Astrocyte of the hippocampus (primary cell): ENCODE measurements at regions not wholly inside any gene's neighbourhood (a gene's known extent, or its start where the extent isn't known, plus 50 kb on each side); places are given as distances from the start of the nearest gene placed in this dataset.
A peak's percentile ranks its signal among the peaks of the same experiment; 100 is the strongest.
"Not testable (repeated sequence)": the region's sequence is repeated elsewhere in the genome, so short reads cannot be mapped to it uniquely, and the experiment has no call there.

Experiments used
- DNase-seq: peaks from one replicate; pipeline ENCODE4 v3.0.0; 2011; ENCODE audit warnings: low read depth, low spot score

DNA sequence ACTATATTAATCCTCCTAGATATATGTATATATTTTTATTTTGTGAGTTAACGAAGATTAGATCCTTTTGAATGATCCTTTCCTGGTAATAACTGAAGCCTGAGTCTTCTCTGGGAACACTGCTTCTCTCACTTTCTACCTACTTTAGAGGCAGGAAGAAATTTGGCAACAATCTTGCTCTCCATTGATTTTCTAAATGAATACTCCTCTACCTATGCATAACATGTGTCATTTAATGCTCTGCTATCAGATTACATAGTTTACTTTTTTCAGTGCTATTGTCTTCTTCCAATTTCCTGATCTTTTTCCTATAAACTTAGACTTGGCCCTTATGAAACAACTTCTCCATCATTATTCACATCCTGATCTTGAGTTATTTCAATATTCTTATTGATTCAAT, 60.4 kb upstream of the PDHA2 start:
- no peak for DNase-seq

DNA sequence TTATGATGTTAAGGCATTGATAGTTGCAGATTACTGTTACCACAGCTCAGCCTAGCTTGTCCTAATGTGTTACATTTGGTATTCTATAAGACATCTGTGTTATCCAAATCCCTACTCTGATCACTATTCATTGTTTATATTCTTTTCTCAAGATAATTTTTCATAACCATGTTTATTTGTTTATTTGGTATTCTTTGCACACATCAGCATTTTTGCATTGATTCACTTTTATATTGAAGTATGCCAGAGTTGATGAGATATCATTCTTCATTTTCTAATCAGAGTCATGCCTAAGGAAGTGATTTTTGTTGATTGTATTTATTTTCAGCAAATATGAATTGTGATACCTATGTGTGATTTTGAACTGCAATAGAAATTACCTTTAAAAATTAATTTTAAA, 61.2 kb upstream of the PDHA2 start:
- DNase-seq, result no peak

- DNase-seq, result not testable (repeated sequence)
Observed at GRCh38 chr4:95770605-95771004, 69.3 kb upstream of the PDHA2 start.

DNA sequence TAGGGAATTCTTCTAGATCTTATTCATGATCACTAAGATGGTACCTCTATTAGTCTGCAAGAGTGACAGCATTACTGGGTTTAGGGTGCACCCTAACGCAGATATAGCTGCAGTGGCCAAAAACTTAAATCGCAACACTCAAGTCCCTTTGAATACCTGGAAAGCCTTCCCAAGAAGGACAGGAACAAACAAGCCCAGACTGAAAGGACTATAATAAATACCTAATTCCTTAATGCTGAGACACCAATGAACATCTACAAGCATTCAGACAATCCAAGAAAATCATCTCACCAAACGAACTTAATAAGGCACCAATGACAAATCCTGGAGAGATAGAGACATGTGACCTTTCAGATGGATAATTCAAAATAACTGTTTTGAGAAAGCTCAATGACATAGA, 74.9 kb upstream of the PDHA2 start:
- no peak for DNase-seq

- no peak for DNase-seq
Observed at GRCh38 chr4:95761871-95762270, 78.0 kb upstream of the PDHA2 start.

DNA sequence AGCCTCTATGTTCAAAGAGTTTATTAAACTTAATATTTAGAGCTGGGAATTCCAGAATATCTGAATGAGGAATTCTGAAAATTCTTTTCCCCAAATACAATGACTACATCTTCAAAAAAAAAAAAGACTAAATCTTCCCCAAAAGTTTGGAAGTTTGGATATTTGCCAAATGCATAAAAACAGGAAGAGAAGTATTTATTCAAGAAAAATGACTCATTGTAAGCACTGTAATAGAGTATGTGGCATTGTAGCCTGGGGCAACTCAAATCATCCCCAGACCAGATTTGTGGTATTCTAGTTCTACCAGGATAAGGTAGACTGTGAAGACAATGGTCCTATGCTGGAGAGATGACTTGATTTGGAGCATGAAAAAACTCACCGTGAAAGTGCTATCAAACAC, 78.5 kb upstream of the PDHA2 start:
- peak; percentile 17 for DNase-seq

DNA sequence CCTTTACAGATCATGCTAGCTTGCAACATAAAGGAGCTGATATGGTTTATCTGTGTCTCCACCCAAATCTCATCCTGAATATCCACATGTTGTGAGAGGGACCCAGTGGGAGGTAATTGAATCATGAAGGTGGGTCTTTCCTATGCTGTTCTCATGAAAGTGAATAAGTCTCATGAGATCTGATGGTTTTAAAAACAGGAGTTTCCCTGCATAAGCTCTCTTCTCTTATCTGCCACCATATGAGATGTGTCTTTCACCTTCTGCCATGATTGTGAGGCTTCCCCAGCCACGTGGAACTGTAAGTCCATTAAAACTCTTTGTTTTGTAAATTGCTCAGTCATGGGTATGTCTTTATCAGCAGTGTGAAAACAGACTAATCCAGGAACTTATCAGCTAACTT, 79.2 kb upstream of the PDHA2 start:
- not testable (repeated sequence) for DNase-seq

DNA sequence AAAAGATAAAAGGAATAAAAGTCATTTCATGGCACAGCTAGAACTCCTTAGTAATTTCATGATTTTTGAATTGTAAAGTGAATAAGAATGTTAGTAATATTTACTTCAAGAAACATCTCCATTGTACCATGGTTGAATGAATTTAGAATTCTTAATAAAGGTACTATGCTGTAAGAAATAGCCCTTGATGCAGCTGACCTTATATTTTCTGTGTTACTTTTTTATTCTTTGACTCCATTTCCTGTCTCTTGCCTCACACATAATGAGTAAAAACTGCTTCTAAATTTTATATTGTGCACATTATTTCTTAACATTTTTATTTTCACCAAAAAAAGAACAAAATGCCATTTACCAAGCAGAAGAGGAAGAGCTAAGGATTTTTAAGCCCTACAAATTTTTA, 81.9 kb upstream of the PDHA2 start:
- DNase-seq, result no peak

DNA sequence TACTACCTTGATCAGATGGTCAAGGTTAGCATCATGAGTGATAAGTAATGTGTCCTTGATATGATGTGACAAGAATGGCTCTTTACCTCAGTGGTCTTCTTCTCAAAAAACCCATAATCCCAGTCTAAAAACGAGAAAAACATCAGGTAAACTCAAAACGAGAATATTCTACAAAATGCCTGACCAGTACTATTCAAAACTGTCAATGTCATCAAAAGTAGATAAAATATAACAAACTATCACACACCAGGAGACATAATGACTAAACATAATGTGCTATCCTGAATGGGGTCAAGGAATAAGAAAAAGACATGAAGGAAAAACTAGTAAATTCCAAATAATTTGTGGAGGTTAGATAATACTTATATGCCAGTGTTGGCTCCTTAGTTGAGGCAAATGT, 85.2 kb upstream of the PDHA2 start:
- DNase-seq, result no peak

DNA sequence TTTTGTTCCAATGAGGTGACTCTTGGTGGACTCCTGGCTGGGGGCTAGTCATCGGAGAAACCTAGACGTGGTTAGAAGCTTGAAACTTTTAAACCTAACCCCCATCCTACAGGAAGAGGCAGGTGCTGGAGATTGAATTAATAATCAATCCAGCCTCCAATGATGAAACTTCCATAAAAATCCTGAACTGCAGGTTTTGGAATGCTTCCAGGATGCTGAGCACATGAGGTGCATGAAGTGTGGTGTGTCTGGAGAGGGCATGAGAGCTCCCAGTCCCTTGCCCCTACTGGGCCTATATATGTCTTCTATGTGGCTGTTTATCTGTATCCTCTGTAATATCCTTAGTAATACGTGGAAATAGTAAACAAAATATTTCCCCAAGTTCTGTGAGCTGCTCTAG, 90.7 kb upstream of the PDHA2 start:
- no peak for DNase-seq

DNA sequence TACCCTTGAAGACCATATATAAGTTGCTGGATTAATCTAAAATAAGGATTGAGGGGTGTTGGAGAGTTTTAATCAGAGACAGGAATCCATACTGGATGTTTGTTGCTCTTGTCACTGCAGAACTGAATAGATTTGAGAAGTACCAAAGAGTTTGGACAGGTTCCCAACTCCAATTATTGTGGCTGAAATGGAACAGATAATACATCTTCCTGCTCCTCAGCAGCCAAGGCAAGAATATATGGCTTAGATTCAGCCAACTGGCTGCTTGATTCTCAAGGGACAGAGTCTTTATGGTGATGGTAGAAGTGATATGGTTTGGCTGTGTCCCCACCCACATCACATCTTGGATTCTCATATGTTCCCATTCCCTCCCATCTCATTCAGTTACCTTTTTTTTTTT, 97.0 kb upstream of the PDHA2 start:
- DNase-seq, result no peak

DNA sequence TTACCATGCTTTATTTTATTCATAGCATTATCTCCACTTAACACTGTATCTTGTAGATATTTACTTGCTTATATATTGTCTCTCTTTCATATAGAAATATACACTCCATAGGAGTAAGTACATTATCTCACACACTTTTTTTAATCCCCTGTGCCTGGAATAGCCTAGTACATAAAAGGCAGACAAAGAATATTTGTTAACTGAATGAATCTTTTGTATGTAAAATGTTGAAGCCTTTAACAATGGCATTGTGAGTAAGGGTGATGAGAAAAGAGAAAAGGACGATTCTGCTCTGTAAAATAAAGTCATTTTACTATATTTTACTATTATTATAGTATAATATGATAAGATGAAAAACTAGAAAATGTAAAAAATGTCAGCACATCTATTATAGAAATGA, 97.7 kb upstream of the PDHA2 start:
- DNase-seq, result no peak

DNA sequence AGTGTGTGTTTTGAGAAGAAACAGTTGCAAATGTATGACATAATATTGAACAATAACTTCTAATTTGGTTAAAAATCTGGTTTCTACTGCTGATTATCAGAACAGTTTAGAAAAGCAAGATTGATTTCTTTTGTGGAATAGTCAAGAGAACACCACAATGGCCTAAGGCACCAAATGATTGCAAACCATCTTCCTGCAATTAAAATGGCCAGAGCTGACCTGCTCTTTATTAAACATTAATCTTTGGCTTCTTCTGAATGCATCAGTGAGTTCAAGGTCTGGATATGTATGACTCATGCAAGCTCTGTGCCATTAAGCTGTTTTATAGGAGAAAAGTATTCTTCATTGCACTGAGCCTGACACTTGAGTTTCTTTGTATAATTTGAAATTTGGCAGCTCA, 107.8 kb upstream of the PDHA2 start:
- DNase-seq, result peak; percentile 60

GRCh38 chr4:95729596-95729995, 110.3 kb upstream of the PDHA2 start:
- no peak for DNase-seq

DNA sequence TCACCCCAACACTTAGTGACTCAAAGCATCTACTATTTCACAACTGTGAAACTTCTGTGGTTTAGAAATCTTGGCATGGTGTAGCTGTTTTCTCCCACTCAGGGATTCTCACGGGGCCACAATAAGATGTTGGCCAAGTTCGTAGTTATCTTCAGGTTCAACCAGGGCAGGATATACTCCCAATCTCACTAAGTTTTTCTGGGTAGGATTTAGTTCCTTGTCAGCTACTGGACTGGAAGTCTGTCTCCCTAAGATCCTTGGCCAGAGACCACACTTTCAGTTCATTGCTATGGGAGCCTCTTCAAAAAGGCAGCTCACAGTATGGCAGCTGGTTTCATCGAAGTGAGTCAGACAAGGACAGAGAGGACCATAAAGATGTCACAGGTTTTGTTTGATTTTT, 111.7 kb upstream of the PDHA2 start:
- DNase-seq, result peak; percentile 46

DNA sequence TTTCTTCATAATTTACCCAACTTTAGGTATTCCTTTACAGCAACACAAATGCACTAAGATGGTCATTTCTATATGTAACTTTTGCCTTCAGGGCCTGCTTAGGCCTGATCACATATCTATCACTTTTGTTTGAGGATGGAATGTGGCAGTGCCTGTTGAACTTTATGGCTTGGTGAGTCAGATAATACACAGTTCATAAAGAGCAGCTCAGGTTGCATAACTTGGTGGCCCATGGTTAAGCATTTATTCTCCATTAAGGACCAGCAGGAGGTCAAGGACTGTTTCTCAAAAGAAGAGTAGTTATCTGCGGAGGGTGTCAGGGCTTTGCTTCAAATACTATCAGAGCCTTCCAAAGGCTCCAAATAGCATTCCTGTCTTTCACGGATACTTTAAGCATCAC, 124.1 kb upstream of the PDHA2 start:
- no peak for DNase-seq

GRCh38 chr4:95714571-95714970, 125.3 kb upstream of the PDHA2 start:
- no peak for DNase-seq

DNA sequence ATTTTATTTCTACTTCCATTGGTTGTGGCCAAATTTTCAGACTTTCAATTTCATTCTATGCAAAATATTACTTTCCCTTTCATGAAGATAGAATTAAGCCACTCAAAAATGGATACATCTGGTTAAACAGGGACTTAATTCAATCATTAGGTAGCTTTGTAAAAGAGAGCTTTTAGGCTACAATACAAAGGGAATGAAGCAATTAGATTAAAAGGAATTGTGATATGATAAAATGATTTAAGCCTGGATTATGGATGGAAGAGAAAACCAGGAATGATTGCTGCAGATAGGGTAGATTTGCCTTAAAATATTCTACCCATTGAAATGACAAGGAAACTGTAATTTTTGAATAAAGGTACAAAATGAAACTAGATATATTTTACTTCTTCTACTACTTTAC, 134.6 kb upstream of the PDHA2 start:
- DNase-seq, result no peak

DNA sequence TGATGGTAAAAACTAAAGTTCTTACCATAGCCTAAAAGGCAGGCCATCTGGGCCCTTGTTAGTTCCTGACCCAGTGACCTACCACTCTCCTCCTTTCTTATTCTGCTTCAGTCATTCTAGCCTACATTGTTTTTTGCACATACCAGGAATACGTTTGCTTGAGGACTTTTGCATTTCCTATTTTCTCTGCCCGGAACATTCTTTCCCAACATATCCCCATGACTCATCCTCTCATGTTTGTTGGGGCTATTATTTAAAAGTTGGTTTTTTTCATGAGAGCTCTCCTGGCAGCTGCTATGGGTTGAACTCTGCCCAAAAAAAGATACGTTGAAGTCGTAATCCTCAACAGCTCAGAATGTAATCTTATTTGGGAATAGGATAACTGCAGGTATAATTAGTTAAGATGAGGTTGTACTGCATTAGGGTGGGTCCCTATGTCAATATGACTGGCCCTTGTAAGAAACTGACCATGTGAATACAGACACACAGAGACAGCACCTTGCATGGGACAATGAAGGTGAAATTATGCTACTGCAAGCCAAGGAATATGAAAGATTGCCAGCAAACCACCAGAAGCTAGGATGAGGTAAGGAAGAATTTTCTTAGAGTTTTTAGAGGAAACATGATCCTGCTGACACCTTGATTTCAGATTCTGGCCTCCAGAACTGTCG, 138.3 kb upstream of the PDHA2 start:
- peak; percentile 78 for DNase-seq

DNA sequence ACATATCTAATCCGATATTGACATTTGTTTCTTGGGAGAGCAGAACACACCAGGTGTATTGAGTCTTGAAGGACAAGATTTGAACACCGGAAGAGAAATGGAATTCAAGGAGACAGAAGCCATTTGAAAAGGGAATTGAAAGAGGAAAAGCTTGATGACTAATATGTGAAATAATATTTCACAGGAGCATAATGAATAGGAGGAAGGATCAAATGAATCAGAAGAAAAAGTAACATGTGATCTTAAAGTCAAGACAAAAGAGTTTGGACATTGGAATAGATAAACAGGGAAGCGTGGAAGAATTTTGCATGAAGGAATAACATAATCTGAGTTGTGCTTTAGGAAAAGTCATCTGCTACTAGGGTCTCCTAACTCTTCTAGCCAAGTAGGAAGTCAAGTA, 145.5 kb upstream of the PDHA2 start:
- DNase-seq, result no peak

- DNase-seq, result no peak
Observed at GRCh38 chr4:95693594-95693993, 144.8 kb upstream of the UNC5C start.

- DNase-seq, result peak; percentile 38
Observed at GRCh38 chr4:95676190-95676589, 127.4 kb upstream of the UNC5C start.

DNA sequence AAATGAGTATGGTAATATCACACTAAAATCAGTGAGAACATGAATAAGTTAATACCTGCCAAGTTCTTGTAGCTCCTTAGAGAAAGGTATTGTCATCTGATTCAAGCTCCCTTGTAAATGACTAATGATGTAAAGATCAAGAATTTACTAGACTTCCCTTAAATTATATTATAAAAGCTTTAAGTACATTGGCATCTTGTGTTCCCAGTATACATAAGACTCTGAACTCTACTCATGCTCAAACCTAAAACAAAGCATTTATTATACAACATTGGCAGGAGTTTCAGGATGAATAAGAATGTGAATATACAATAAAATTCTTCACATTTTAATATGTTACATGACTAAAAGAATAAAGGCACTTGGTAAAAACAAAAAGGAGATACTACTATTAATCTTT, 126.8 kb upstream of the UNC5C start:
- no peak for DNase-seq

DNA sequence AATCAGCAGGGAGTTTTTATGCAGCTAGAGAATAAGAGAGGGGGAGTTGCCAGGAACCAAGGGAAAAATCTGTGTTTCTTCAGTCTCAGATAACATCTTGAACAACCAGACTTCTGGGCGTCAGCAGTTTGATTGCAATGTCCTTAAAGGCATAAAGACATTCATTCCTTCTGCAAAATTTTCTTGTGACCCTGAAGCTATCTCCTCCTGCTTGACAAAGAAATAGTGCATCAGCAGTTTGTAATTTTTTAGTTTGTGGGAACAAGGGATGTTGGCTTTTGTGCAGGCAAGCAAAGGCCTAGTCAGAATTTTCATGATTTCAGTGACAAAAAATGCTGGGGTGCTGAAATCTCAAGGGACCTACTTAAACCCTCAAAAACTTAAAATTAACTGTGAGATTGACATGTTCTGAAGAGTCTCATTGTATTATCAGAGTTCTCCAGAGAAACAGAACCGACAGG, 125.8 kb upstream of the UNC5C start:
- DNase-seq, result no peak
